RWPE1 (cell line): ENCODE measurements at regions not wholly inside any gene's neighbourhood (a gene's known extent, or its start where the extent isn't known, plus 50 kb on each side); places are given as distances from the start of the nearest gene placed in this dataset.

Experiments used
- CTCF ChIA-PET: fragments of 350-600 bp; sonication (Branson Sonifier 250); formaldehyde crosslinking; extraction: SDS; loops from one replicate; lab custom pipeline; 2021; lab: Yijun Ruan, JAX
- POLR2A ChIA-PET: fragments of 400-600 bp; formaldehyde crosslinking; extraction: SDS; loops from one replicate; lab custom pipeline; 2020; ENCODE audit warnings: antibody characterized with exemption; ENCODE audit not compliant: low non-redundant PET; lab: Yijun Ruan, JAX
- DNase-seq: peaks from one replicate; pipeline ENCODE4 v3.0.0; 2012; ENCODE audit warnings: low spot score
- H3K27ac ChIP-seq: fragments of 450-650 bp; 2 replicates; pipeline ENCODE4 v1.5.1; 2017
- CTCF ChIP-seq: fragments of 450-650 bp; conservative IDR thresholded peaks from 2 replicates; pipeline ENCODE4 v1.5.1; 2017; ENCODE audit warnings: low read depth, mild to moderate bottlenecking

GRCh38 chr20:4604580-4604979, 81.7 kb upstream of the PRNP start:
- DNase-seq, result no peak
- ChIA-PET CTCF (interaction anchor here (0.6 kb wide), 1 partner anchor 348 kb away, joined by 3 read pairs; no protein-coding TSS in a partner anchor), POLR2A (no interaction called here)
- H3K27ac ChIP-seq, result no peak overlapping the region
- TF ChIP-seq CTCF, result no peak

- TF ChIP-seq CTCF, result no peak
- ChIA-PET POLR2A (no interaction called here), CTCF (interaction anchor here (0.5 to 1.1 kb wide), 2 partner anchors 10 to 117 kb away, joined by 3 to 6 read pairs; no protein-coding TSS in a partner anchor)
- no peak overlapping the region for H3K27ac ChIP-seq
- no peak for DNase-seq
These were observed 82.5 kb upstream of the PRNP start for GRCh38 chr20:4603724-4604123.

- no peak for TF ChIP-seq CTCF
- H3K27ac ChIP-seq, result peak overlapping the region; percentile 70
- POLR2A ChIA-PET, result no interaction called here
- no peak for DNase-seq
- CTCF ChIA-PET, result interaction anchor here (0.6 to 1.6 kb wide), 2 partner anchors 118 to 385 kb away, joined by 4 to 7 read pairs; no protein-coding TSS in a partner anchor
These were observed 84.0 kb upstream of the PRNP start for GRCh38 chr20:4602297-4602631.

DNA sequence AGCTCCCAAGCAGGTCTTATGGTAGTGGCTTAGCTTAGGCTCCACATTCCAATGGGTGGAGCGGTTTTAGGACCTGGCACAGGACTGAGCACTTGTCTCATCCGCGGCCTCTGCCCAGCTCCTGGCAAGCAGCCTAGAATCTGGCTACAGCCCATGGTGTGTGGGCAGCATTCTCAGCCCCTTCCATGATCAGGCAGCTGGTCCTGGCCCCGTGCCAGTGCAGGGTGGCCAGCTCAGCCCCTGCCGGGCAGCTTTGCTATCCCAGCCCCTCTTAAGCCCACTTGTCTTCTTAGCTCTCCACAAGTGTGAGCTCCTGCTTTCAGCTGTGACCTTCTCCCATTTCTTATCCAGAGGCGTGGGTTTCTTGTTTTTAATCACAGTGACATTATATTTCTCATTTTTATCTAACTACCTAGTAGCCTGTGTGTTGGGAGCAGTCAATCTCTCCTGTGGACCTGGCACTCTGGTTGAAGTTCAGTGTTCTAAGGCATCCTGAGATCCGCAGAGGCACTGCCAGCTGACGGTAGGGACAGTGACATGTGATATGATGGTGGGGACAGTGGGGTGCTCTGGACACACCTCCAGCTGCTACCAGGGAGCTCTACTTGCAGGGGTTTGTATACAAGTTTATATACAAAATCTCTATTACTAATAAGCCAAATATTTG, 84.5 kb upstream of the PRNP start:
- CTCF ChIA-PET, result interaction anchor here (0.6 to 1.6 kb wide), 2 partner anchors 118 to 384 kb away, joined by 4 to 7 read pairs; no protein-coding TSS in a partner anchor
- H3K27ac ChIP-seq, result peak overlapping the region; percentile 70
- POLR2A ChIA-PET, result no interaction called here
- DNase-seq, result peak; percentile 52
- TF ChIP-seq CTCF, result no peak

DNA sequence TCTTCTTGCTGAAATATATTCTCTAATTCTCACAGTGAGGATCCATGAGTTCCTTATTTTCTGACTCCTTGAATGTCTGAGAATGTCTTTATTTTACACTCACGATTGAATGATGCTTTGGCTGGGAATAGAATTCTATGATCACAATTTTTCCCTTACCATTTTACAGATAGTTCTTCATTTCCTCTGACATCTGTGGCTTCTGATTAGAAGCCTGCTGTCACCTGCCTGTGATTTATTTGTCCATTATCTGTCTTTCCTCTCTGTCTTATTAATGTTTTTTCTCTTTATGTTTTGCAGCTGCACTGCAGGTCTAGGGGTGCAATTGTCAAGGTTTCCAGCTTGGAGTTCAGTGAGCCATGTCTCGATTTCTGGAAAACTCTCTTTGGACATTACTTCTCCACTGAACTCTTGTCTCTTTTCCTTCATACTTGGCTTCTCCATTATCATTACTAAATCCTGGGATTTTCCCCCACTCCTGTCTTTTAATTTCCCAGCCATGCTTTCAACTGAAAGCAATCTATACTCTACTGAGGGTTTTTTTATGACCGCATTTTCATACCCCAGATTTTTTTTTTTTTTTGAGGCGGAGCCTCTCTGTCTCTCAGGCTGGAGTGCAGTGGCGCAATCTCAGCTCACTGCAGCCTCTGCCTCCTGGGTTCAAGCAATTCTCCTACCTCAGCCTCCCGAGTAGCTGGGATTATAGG, 85.8 kb upstream of the PRNP start:
- TF ChIP-seq CTCF, result no peak
- H3K27ac ChIP-seq, result peak overlapping the region; percentile 54
- CTCF ChIA-PET, result interaction anchor here (0.6 kb wide), 1 partner anchor 261 kb away, joined by 3 read pairs; no protein-coding TSS in a partner anchor
- POLR2A ChIA-PET, result no interaction called here
- no peak for DNase-seq

DNA sequence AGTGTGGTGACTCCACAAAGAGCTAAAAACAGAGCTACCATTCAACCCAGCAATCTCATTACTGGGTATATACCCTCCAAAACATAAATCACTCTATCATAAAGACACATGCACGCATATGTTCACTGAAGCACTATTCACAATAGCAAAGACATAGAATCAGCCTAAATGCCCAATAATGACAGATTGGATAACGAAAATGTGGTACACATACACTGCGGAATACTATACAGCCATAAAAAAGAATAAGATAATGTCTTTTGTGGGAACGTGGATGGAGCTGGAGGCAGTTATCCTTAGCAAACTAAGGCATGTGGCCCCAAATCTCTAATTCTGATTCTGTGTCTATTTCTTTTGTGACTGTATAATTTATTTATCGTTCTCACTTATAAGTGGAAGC, 89.0 kb upstream of the PRNP start:
- no peak for TF ChIP-seq CTCF
- no peak overlapping the region for H3K27ac ChIP-seq
- ChIA-PET CTCF (no interaction called here), POLR2A (no interaction called here)
- DNase-seq, result no peak
